HL-60 (cell line): ENCODE measurements at regions not wholly inside any gene's neighbourhood (a gene's known extent, or its start where the extent isn't known, plus 50 kb on each side); places are given as distances from the start of the nearest gene placed in this dataset.

Source experiments
- POLR2AphosphoS5 ChIP-seq: IDR thresholded peaks from 2 replicates; pipeline ENCODE4 v1.6.1; 2012; ENCODE audit warnings: low read depth
- SPI1 ChIP-seq: IDR thresholded peaks from 2 replicates; pipeline ENCODE4 v1.6.1; 2012; ENCODE audit warnings: low read depth, mild to moderate bottlenecking, borderline replicate concordance
- TF ChIP-seq, protein P1 (sequence below): IDR thresholded peaks from one replicate; pipeline ENCODE4 v1.5.1; 2011; ENCODE audit warnings: low read length, control low read depth, inconsistent platforms; ENCODE audit not compliant: insufficient read depth
- TF ChIP-seq, protein P2 (sequence below): IDR thresholded peaks from 2 replicates; pipeline ENCODE4 v1.6.1; 2012; ENCODE audit warnings: low read depth; ENCODE audit not compliant: insufficient replicate concordance

DNA sequence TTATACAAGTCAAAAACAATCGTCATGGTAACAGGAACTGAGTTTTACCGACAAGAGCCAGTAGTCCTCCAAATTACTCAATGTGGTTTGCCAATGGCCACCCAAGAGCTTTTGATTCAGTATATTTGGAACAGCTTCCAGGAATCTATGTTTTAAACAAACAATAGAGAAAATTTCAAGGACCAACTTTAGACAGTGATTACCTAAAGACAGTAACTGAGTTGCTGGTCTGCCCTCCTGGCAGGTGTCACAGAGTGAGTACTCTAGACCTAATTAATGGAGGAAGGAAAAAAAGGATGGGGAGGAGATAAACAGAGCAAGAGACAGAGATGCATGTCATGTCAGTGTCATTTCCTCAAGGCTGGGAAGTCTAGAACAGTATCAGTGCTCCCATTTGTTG, 361.3 kb upstream of the BTBD3 start:
- TF ChIP-seq, protein P1, sequence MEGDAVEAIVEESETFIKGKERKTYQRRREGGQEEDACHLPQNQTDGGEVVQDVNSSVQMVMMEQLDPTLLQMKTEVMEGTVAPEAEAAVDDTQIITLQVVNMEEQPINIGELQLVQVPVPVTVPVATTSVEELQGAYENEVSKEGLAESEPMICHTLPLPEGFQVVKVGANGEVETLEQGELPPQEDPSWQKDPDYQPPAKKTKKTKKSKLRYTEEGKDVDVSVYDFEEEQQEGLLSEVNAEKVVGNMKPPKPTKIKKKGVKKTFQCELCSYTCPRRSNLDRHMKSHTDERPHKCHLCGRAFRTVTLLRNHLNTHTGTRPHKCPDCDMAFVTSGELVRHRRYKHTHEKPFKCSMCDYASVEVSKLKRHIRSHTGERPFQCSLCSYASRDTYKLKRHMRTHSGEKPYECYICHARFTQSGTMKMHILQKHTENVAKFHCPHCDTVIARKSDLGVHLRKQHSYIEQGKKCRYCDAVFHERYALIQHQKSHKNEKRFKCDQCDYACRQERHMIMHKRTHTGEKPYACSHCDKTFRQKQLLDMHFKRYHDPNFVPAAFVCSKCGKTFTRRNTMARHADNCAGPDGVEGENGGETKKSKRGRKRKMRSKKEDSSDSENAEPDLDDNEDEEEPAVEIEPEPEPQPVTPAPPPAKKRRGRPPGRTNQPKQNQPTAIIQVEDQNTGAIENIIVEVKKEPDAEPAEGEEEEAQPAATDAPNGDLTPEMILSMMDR = no peak
- TF ChIP-seq POLR2AphosphoS5 (no peak), SPI1 (no peak)
- TF ChIP-seq, protein P2, sequence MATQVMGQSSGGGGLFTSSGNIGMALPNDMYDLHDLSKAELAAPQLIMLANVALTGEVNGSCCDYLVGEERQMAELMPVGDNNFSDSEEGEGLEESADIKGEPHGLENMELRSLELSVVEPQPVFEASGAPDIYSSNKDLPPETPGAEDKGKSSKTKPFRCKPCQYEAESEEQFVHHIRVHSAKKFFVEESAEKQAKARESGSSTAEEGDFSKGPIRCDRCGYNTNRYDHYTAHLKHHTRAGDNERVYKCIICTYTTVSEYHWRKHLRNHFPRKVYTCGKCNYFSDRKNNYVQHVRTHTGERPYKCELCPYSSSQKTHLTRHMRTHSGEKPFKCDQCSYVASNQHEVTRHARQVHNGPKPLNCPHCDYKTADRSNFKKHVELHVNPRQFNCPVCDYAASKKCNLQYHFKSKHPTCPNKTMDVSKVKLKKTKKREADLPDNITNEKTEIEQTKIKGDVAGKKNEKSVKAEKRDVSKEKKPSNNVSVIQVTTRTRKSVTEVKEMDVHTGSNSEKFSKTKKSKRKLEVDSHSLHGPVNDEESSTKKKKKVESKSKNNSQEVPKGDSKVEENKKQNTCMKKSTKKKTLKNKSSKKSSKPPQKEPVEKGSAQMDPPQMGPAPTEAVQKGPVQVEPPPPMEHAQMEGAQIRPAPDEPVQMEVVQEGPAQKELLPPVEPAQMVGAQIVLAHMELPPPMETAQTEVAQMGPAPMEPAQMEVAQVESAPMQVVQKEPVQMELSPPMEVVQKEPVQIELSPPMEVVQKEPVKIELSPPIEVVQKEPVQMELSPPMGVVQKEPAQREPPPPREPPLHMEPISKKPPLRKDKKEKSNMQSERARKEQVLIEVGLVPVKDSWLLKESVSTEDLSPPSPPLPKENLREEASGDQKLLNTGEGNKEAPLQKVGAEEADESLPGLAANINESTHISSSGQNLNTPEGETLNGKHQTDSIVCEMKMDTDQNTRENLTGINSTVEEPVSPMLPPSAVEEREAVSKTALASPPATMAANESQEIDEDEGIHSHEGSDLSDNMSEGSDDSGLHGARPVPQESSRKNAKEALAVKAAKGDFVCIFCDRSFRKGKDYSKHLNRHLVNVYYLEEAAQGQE = no peak
